OCI-LY7 (cell line): ENCODE measurements at regions not wholly inside any gene's neighbourhood (a gene's known extent, or its start where the extent isn't known, plus 50 kb on each side); places are given as distances from the start of the nearest gene placed in this dataset.

Experiments
- EZH2phosphoT487 ChIP-seq: fragments of 200-600 bp; sonication (generic); IDR thresholded peaks from 2 replicates; pipeline ENCODE4 v1.6.1; 2018; ENCODE audit warnings: low read depth, borderline replicate concordance, mild to moderate bottlenecking, mixed run types, antibody characterized with exemption, low read length, moderate library complexity, mixed read lengths
- TF ChIP-seq, protein P1 (sequence below): fragments of 200-600 bp; sonication (generic); conservative IDR thresholded peaks from 2 replicates; pipeline ENCODE4 v1.5.1; 2014; ENCODE audit warnings: mild to moderate bottlenecking, antibody characterized with exemption, low read length, moderate library complexity, mixed read lengths

DNA sequence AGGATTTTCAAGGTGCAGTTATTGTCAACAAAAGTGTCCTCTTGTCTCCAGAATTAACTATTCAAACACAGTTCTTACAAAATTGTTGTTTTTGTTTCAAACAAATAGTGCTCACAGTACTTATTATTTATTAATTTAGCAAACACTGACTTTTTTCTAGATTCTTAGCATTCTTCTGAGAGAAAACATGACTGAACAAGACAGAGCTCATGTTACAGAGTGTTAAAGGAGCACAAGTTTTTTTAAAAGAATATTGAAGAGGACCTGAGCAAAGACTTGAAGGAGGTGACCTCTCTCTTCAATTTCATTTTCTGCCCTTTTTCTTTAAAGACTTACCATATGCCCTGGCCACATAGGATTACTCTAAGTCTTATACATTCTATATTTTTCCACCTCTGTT lies 2220.3 kb upstream of the AGA start:
- TF ChIP-seq, protein P1, sequence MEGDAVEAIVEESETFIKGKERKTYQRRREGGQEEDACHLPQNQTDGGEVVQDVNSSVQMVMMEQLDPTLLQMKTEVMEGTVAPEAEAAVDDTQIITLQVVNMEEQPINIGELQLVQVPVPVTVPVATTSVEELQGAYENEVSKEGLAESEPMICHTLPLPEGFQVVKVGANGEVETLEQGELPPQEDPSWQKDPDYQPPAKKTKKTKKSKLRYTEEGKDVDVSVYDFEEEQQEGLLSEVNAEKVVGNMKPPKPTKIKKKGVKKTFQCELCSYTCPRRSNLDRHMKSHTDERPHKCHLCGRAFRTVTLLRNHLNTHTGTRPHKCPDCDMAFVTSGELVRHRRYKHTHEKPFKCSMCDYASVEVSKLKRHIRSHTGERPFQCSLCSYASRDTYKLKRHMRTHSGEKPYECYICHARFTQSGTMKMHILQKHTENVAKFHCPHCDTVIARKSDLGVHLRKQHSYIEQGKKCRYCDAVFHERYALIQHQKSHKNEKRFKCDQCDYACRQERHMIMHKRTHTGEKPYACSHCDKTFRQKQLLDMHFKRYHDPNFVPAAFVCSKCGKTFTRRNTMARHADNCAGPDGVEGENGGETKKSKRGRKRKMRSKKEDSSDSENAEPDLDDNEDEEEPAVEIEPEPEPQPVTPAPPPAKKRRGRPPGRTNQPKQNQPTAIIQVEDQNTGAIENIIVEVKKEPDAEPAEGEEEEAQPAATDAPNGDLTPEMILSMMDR: no peak
- no peak for TF ChIP-seq EZH2phosphoT487
